SK-N-SH treated with all-trans-retinoic acid at 6 μM for 48 hours (cell line): ENCODE measurements at regions not wholly inside any gene's neighbourhood (a gene's known extent, or its start where the extent isn't known, plus 50 kb on each side); places are given as distances from the start of the nearest gene placed in this dataset.

Source experiments
- SNAI2 ChIP-seq: fragments of 250-450 bp; sonication (Bioruptor Pico); IDR thresholded peaks from 2 replicates; pipeline ENCODE4 v1.5.0; 2020; ENCODE audit warnings: mild to moderate bottlenecking, moderate library complexity
- ZFP3 ChIP-seq: fragments of 250-450 bp; sonication (Bioruptor Pico); IDR thresholded peaks from 2 replicates; pipeline ENCODE4 v1.5.0; 2020; ENCODE audit warnings: mild to moderate bottlenecking, moderate library complexity
- ZNF70 ChIP-seq: fragments of 450-650 bp; formaldehyde crosslinking; IDR thresholded peaks from 2 replicates; pipeline ENCODE4 v1.5.0; 2020; ENCODE audit warnings: mild to moderate bottlenecking, moderate library complexity

DNA sequence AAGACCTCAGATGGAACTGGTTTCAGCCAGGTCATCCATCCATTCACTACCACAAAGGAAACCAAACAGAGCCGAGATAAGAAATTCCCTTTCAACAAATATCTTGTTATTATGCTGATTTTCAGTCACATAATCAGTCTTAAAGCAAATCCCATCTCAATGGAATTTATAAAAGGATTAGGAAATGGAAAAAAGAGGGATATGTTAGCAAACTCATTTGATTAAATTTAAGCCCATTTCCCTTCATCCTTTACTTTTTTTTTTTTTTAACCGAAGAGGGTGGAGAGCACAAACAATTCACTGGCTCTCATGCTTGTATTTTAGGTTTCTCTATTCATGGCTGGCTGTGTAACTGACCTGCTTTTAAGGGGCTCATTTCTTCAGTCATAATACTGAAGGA, 109.0 kb upstream of the GATA6 start:
- TF ChIP-seq ZFP3, result no peak
- TF ChIP-seq SNAI2 (CRISPR knock-in tag), result no peak
- no peak for TF ChIP-seq ZNF70 (CRISPR knock-in tag)
